Prostate gland (tissue), 2 donors: ENCODE measurements at regions not wholly inside any gene's neighbourhood (a gene's known extent, or its start where the extent isn't known, plus 50 kb on each side); places are given as distances from the start of the nearest gene placed in this dataset.

Experiments
- POLR2A ChIP-seq: fragments of 450-650 bp; IDR thresholded peaks from one replicate; pipeline ENCODE4 v1.6.1; 2016; ENCODE audit warnings: antibody characterized with exemption, mild to moderate bottlenecking
- TF ChIP-seq, protein P1 (sequence below), 4 experiments: fragments of 200-600 bp in 2 of 4; fragments of 450-650 bp in 2 of 4; sonication (generic) in 2 of 4; IDR thresholded peaks; 1 replicate in 3 of 4; 2 replicates in 1 of 4; pipeline ENCODE4 v1.5.1; 2016 to 2019; ENCODE audit warnings: antibody characterized with exemption in 4 of 4, mild to moderate bottlenecking in 2 of 4, moderate library complexity in 2 of 4

DNA sequence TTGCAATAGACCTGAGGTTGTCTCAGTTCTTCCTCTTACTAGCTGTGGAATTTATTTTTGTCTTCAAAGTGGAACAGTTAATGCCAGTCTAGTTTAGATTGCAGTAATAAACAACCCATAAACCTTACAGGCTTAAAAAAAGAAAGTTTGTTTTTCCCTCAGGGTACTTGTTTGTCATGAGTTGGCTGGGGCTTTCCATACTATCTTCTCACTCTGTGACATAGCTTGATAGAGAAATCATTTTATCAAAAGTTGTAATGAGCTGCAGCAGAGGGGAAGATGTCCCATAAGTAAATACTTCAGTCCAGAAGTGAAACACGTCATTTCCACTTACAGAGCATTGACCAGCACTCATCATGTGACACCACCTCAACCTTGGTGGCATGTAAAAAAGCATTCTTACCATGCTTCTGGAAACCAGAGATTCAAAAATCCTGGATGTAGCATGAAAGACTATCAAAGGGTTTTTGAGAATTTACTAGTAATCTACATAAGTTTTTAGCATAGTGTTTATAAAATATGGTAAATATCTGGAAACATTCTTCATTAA, 62.8 kb upstream of the COL11A1 start:
- TF ChIP-seq, protein P1, sequence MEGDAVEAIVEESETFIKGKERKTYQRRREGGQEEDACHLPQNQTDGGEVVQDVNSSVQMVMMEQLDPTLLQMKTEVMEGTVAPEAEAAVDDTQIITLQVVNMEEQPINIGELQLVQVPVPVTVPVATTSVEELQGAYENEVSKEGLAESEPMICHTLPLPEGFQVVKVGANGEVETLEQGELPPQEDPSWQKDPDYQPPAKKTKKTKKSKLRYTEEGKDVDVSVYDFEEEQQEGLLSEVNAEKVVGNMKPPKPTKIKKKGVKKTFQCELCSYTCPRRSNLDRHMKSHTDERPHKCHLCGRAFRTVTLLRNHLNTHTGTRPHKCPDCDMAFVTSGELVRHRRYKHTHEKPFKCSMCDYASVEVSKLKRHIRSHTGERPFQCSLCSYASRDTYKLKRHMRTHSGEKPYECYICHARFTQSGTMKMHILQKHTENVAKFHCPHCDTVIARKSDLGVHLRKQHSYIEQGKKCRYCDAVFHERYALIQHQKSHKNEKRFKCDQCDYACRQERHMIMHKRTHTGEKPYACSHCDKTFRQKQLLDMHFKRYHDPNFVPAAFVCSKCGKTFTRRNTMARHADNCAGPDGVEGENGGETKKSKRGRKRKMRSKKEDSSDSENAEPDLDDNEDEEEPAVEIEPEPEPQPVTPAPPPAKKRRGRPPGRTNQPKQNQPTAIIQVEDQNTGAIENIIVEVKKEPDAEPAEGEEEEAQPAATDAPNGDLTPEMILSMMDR (IDR thresholded peaks at IDR 0.05): no peak
- no peak for TF ChIP-seq POLR2A
